H9 (cell line): ENCODE measurements at regions not wholly inside any gene's neighbourhood (a gene's known extent, or its start where the extent isn't known, plus 50 kb on each side); places are given as distances from the start of the nearest gene placed in this dataset.

ENCODE experiments used
- DNase-seq: peaks from one replicate; pipeline ENCODE4 v3.0.0-alpha.2; 2017
- H2AFZ ChIP-seq: one replicate; pipeline ENCODE4 v1.6.1; 2013; ENCODE audit warnings: mild to moderate bottlenecking, low read length, control low read depth, moderate library complexity
- H2AK5ac ChIP-seq: 2 replicates; pipeline ENCODE4 v1.6.1; 2013; ENCODE audit warnings: low read length, control low read depth, mixed read lengths; ENCODE audit not compliant: insufficient read length
- H2BK120ac ChIP-seq: one replicate; pipeline ENCODE4 v1.6.1; 2013; ENCODE audit warnings: low read depth, mild to moderate bottlenecking, low read length, control low read depth, inconsistent platforms; ENCODE audit not compliant: poor library complexity, severe bottlenecking
- H2BK12ac ChIP-seq: 2 replicates; pipeline ENCODE4 v1.6.1; 2013; ENCODE audit warnings: low read length, control low read depth, mixed read lengths, low read depth; ENCODE audit not compliant: insufficient read length
- H2BK15ac ChIP-seq: 2 replicates; pipeline ENCODE4 v1.6.1; 2013; ENCODE audit warnings: low read depth, low read length, control low read depth
- H2BK20ac ChIP-seq: one replicate; pipeline ENCODE4 v1.6.1; 2013; ENCODE audit warnings: low read depth, mild to moderate bottlenecking, low read length, control low read depth, inconsistent platforms; ENCODE audit not compliant: poor library complexity, severe bottlenecking
- H2BK5ac ChIP-seq: 2 replicates; pipeline ENCODE4 v1.6.1; 2013; ENCODE audit warnings: low read length, control low read depth, mixed read lengths; ENCODE audit not compliant: insufficient read length
- H3K14ac ChIP-seq: 2 replicates; pipeline ENCODE4 v1.6.1; 2013; ENCODE audit warnings: low read length, control low read depth; ENCODE audit not compliant: insufficient read depth
- H3K18ac ChIP-seq: 2 replicates; pipeline ENCODE4 v1.6.1; 2013; ENCODE audit warnings: low read depth, mild to moderate bottlenecking, mixed read lengths, low read length, control low read depth; ENCODE audit not compliant: insufficient read length
- H3K23ac ChIP-seq: 2 replicates; pipeline ENCODE4 v1.6.1; 2013; ENCODE audit warnings: low read length, control low read depth, mixed read lengths, low read depth; ENCODE audit not compliant: insufficient read length
- H3K23me2 ChIP-seq: 2 replicates; pipeline ENCODE4 v1.6.1; 2013; ENCODE audit warnings: low read depth, mild to moderate bottlenecking, mixed read lengths, low read length, control low read depth; ENCODE audit not compliant: insufficient read length, poor library complexity, severe bottlenecking
- H3K27ac ChIP-seq: 2 replicates; pipeline ENCODE4 v1.5.1; 2013; ENCODE audit warnings: low read length, control low read depth, mixed read lengths, low read depth; ENCODE audit not compliant: insufficient read length
- H3K27me3 ChIP-seq: 2 replicates; pipeline ENCODE4 v1.6.1; 2013; ENCODE audit warnings: low read length, control low read depth, inconsistent platforms; ENCODE audit not compliant: insufficient read depth
- H3K4ac ChIP-seq: 2 replicates; pipeline ENCODE4 v1.6.1; 2013; ENCODE audit warnings: low read depth, mild to moderate bottlenecking, control low read depth, inconsistent platforms, low read length, moderate library complexity
- H3K4me1 ChIP-seq: 2 replicates; pipeline ENCODE4 v1.6.1; 2013; ENCODE audit warnings: low read length, control low read depth, inconsistent platforms; ENCODE audit not compliant: insufficient read depth
- H3K4me2 ChIP-seq: 2 replicates; pipeline ENCODE4 v1.6.1; 2013; ENCODE audit warnings: low read length, control low read depth, mixed read lengths; ENCODE audit not compliant: insufficient read length, insufficient read depth
- H3K56ac ChIP-seq: 2 replicates; pipeline ENCODE4 v1.6.1; 2013; ENCODE audit warnings: low read depth, mild to moderate bottlenecking, mixed read lengths, low read length, control low read depth; ENCODE audit not compliant: insufficient read length
- H3K79me1 ChIP-seq: 2 replicates; pipeline ENCODE4 v1.6.1; 2013; ENCODE audit warnings: low read depth, mild to moderate bottlenecking, moderate library complexity, low read length, control low read depth, inconsistent platforms; ENCODE audit not compliant: insufficient read depth, poor library complexity, severe bottlenecking
- H3K79me2 ChIP-seq: 2 replicates; pipeline ENCODE4 v1.6.1; 2013; ENCODE audit warnings: low read length, control low read depth, inconsistent platforms; ENCODE audit not compliant: insufficient read depth
- H3K9ac ChIP-seq: 2 replicates; pipeline ENCODE4 v1.6.1; 2013; ENCODE audit warnings: low read length, control low read depth, mixed read lengths; ENCODE audit not compliant: insufficient read length; ENCODE audit errors: extremely low read depth
- H3K9me3 ChIP-seq: one replicate; pipeline ENCODE4 v1.6.1; 2013; ENCODE audit warnings: low read depth, low read length, inconsistent platforms; ENCODE audit not compliant: control insufficient read depth
- H3T11ph ChIP-seq: one replicate; pipeline ENCODE4 v1.6.1; 2013; ENCODE audit warnings: mild to moderate bottlenecking, low read length, control low read depth, inconsistent platforms
- H4K20me1 ChIP-seq: one replicate; pipeline ENCODE4 v1.6.1; 2013; ENCODE audit not compliant: control insufficient read depth, insufficient read length, insufficient read depth
- H4K5ac ChIP-seq: 2 replicates; pipeline ENCODE4 v1.6.1; 2013; ENCODE audit warnings: low read depth, mild to moderate bottlenecking, mixed read lengths, low read length, control low read depth; ENCODE audit not compliant: insufficient read length
- H4K8ac ChIP-seq: replicated peaks from 2 replicates; pipeline ENCODE4 v1.6.1; 2013; ENCODE audit warnings: low read length, control low read depth, mixed read lengths, low read depth; ENCODE audit not compliant: insufficient read length
- H4K91ac ChIP-seq: 2 replicates; pipeline ENCODE4 v1.6.1; 2013; ENCODE audit warnings: low read depth, mild to moderate bottlenecking, moderate library complexity, mixed read lengths, low read length, control low read depth; ENCODE audit not compliant: insufficient read length
- H3K27ac Mint-ChIP-seq, 3 experiments: 2 replicates in 2 of 3; 3 replicates in 1 of 3; pipeline ENCODE4 v1.8.0; 2020 to 2021; ENCODE audit warnings: mixed read lengths in 3 of 3, mild to moderate bottlenecking in 1 of 3, moderate library complexity in 1 of 3
- H3K27me3 Mint-ChIP-seq: 2 replicates; pipeline ENCODE4 v1.8.0; 2021; ENCODE audit warnings: low read depth, mild to moderate bottlenecking, moderate library complexity, mixed read lengths
- H3K36me3 Mint-ChIP-seq, 3 experiments: 2 replicates in 2 of 3; 3 replicates in 1 of 3; pipeline ENCODE4 v1.8.0; 2020 to 2021; ENCODE audit warnings: low read depth in 3 of 3, mixed read lengths in 3 of 3; ENCODE audit not compliant: insufficient read depth in 1 of 3
- H3K4me1 Mint-ChIP-seq, 2 experiments: 2 replicates each; pipeline ENCODE4 v1.8.0; 2020; ENCODE audit warnings: mixed read lengths in 2 of 2
- H3K4me3 Mint-ChIP-seq, 2 experiments: 2 replicates in 1 of 2; 3 replicates in 1 of 2; pipeline ENCODE4 v1.8.0; 2020 to 2021; ENCODE audit warnings: mild to moderate bottlenecking in 2 of 2, mixed read lengths in 2 of 2, moderate library complexity in 1 of 2
- H3K9me3 Mint-ChIP-seq, 2 experiments: 2 replicates in 1 of 2; 3 replicates in 1 of 2; pipeline ENCODE4 v1.8.0; 2020; ENCODE audit warnings: mild to moderate bottlenecking in 2 of 2, mixed read lengths in 2 of 2, moderate library complexity in 1 of 2
- CTCF ChIP-seq: fragments of 200-600 bp; sonication (generic); conservative IDR thresholded peaks from 3 replicates; pipeline ENCODE4 v1.8.0; 2021; ENCODE audit warnings: antibody characterized with exemption, mild to moderate bottlenecking
- WGBS: extraction: QIAGEN DNeasy Blood & Tissue Kit; methylation state at CpG from one replicate; pipeline ENCODE4 v1.1.7; 2013; ENCODE audit warnings: missing lambda C conversion rate, low lambda C conversion rate, mixed read lengths; ENCODE audit not compliant: insufficient read length; ENCODE audit errors: extremely low coverage; 5-methylcytosine and 5-hydroxymethylcytosine counted together

GRCh38 chr20:11522366-11522741, 395.3 kb upstream of the BTBD3 start:
- H2BK20ac ChIP-seq, result no peak overlapping the region
- H3K36me3 Mint-ChIP-seq, result peaks cover 0 to 18% (median 2%) of the 10 kb centered on the region in 3 experiments; a peak in 4 of 7 replicates
- H3K79me2 ChIP-seq, result no peaks in the 10 kb centered on the region
- no peaks in the 10 kb centered on the region; a peak in 1 of 4 replicates for H3K4me1 Mint-ChIP-seq
- H4K20me1 ChIP-seq, result no peaks in the 10 kb centered on the region
- H3K27ac Mint-ChIP-seq, result no peak overlapping the region
- no peaks in the 10 kb centered on the region; the same call in 1 of the 2 replicates for H3K27me3 Mint-ChIP-seq
- no peak overlapping the region for H2AK5ac ChIP-seq
- H3K9ac ChIP-seq, result no peak overlapping the region
- no peaks in the 10 kb centered on the region for H3K23me2 ChIP-seq
- H3K23ac ChIP-seq, result no peak overlapping the region
- no peak overlapping the region for H4K5ac ChIP-seq
- no peak overlapping the region for H2BK120ac ChIP-seq
- no peaks in the 10 kb centered on the region for H3K9me3 ChIP-seq
- H3K9me3 Mint-ChIP-seq, result peaks cover 5 to 8% of the 10 kb centered on the region in 2 experiments; a peak in 4 of 5 replicates
- H2BK15ac ChIP-seq, result no peak overlapping the region
- no peak overlapping the region for H3K18ac ChIP-seq
- H3K4ac ChIP-seq, result no peak overlapping the region
- H3K27me3 ChIP-seq, result no peaks in the 10 kb centered on the region
- H3K56ac ChIP-seq, result no peak overlapping the region
- H3K79me1 ChIP-seq, result no peaks in the 10 kb centered on the region
- H3K14ac ChIP-seq, result no peak overlapping the region
- no peaks in the 10 kb centered on the region for H3K4me1 ChIP-seq
- H3K4me2 ChIP-seq, result no peak overlapping the region
- WGBS, result no CpG with 5 or more reads among the region's 2 CpGs
- H2BK12ac ChIP-seq, result no peak overlapping the region
- H3T11ph ChIP-seq, result no peak overlapping the region
- H3K4me3 Mint-ChIP-seq, result no peak overlapping the region
- H2AFZ ChIP-seq, result no peak overlapping the region
- DNase-seq, result no peak
- no peak overlapping the region for H3K27ac ChIP-seq
- H4K91ac ChIP-seq, result no peak overlapping the region
- TF ChIP-seq CTCF, result no peak
- H4K8ac ChIP-seq, result no peak overlapping the region
- H2BK5ac ChIP-seq, result no peak overlapping the region
